CD8-positive, alpha-beta memory T cell (primary cell): ENCODE measurements at regions not wholly inside any gene's neighbourhood (a gene's known extent, or its start where the extent isn't known, plus 50 kb on each side); places are given as distances from the start of the nearest gene placed in this dataset.

Experiments
- CTCF ChIA-PET: fragments of 350-600 bp; sonication (Branson Sonifier 250); formaldehyde crosslinking; loops from one replicate; lab custom pipeline; 2021; ENCODE audit warnings: antibody characterized with exemption; lab: Charles Lee
- POLR2A ChIA-PET: fragments of 350-600 bp; sonication (Branson Sonifier 250); formaldehyde crosslinking; loops from one replicate; lab custom pipeline; 2021; ENCODE audit warnings: antibody characterized with exemption; lab: Charles Lee
- DNase-seq, 5 donors: peaks; one replicate each; pipeline versions ENCODE4 v3.0.0 to v3.0.0-alpha.2; 2020 to 2022; ENCODE audit warnings: mixed read lengths in 1 of 5
- H3K27ac ChIP-seq: one replicate; pipeline ENCODE4 v1.7.0; 2013; ENCODE audit warnings: low read depth, mild to moderate bottlenecking, low read length, moderate library complexity
- H3K27me3 ChIP-seq: 2 replicates; pipeline ENCODE4 v1.7.0; 2013; ENCODE audit warnings: low read length, mild to moderate bottlenecking; ENCODE audit not compliant: insufficient read depth, poor library complexity, severe bottlenecking
- H3K36me3 ChIP-seq: 2 replicates; pipeline ENCODE4 v1.7.0; 2013; ENCODE audit warnings: mild to moderate bottlenecking, low read length, moderate library complexity; ENCODE audit not compliant: insufficient read depth
- H3K4me1 ChIP-seq: 2 replicates; pipeline ENCODE4 v1.7.0; 2013; ENCODE audit warnings: mild to moderate bottlenecking, low read length, moderate library complexity; ENCODE audit not compliant: insufficient read depth
- H3K4me3 ChIP-seq: 2 replicates; pipeline ENCODE4 v1.7.0; 2013; ENCODE audit warnings: mild to moderate bottlenecking, low read length
- H3K9me3 ChIP-seq: 2 replicates; pipeline ENCODE4 v1.7.0; 2013; ENCODE audit warnings: mild to moderate bottlenecking, low read length
- H3K27ac Mint-ChIP-seq, 8 donors: one replicate each; pipeline ENCODE4 v1.8.0; 2020 to 2021; ENCODE audit warnings: mixed read lengths in 8 of 8, mild to moderate bottlenecking in 6 of 8, inconsistent platforms in 3 of 8, moderate library complexity in 3 of 8
- H3K27me3 Mint-ChIP-seq, 2 donors: one replicate each; pipeline ENCODE4 v1.8.0; 2020 to 2021; ENCODE audit warnings: mixed read lengths in 2 of 2, mild to moderate bottlenecking in 1 of 2, moderate library complexity in 1 of 2
- H3K36me3 Mint-ChIP-seq, 3 donors: one replicate each; pipeline ENCODE4 v1.8.0; 2020 to 2021; ENCODE audit warnings: mixed read lengths in 3 of 3, inconsistent platforms in 1 of 3, mild to moderate bottlenecking in 1 of 3
- H3K4me1 Mint-ChIP-seq, 3 donors: one replicate each; pipeline ENCODE4 v1.8.0; 2020 to 2021; ENCODE audit warnings: mixed read lengths in 3 of 3, inconsistent platforms in 1 of 3, mild to moderate bottlenecking in 1 of 3
- H3K4me3 Mint-ChIP-seq, 7 donors: one replicate each; pipeline ENCODE4 v1.8.0; 2020 to 2021; ENCODE audit warnings: mixed read lengths in 7 of 7, mild to moderate bottlenecking in 6 of 7, moderate library complexity in 4 of 7, inconsistent platforms in 2 of 7
- H3K9me3 Mint-ChIP-seq, 5 donors: one replicate each; pipeline ENCODE4 v1.8.0; 2020 to 2022; ENCODE audit warnings: mixed read lengths in 5 of 5, mild to moderate bottlenecking in 3 of 5, moderate library complexity in 2 of 5, inconsistent platforms in 1 of 5

DNA sequence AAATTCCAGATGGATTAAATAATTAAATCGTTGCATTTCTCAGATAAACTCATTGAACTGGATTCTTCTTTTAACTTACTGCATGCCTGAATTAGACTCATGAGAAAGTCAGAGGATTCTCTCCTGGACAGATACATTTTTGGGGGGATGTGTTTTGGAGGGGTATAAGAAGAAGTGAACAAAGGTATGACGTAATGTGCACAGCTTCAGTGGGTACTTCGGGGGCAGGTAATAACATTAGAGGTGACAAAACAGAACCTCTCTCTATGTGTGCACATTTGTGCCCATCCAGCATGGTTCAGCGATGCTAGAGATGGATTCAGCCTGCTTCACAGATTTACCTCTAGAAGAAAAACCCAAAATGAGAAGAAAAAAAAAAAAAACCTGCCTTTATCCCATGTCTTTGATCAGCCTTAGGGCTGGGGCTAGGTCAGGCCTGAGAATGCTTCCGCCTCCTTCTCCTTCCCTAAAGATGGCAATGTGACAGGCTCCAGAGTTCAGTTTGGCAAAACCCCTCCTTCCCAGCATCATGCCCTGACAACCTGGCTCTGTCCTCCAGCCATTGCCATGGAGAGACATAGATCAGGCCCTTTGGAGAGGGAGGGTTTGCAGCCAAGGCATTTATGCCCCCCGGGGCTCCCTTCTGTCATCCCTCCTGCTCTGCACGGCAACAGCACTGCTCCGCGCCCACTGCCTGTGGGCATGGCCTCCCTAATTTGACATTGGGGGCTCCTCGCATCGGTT is 166.7 kb downstream of the KCNA5 start:
- Mint-ChIP-seq H3K27me3 (peaks cover 6 to 19% of the 10 kb centered on the region in 2 donors), H3K9me3 (peaks cover 0 to 5% (median 0%) of the 10 kb centered on the region in 5 donors), H3K4me3 (no peak overlapping the region), H3K4me1 (no peaks in the 10 kb centered on the region), H3K27ac (no peak overlapping the region), H3K36me3 (no peaks in the 10 kb centered on the region)
- no peaks in the 10 kb centered on the region for H3K36me3 ChIP-seq
- no peak for DNase-seq
- no peak overlapping the region for H3K4me3 ChIP-seq
- no peaks in the 10 kb centered on the region for H3K27me3 ChIP-seq
- no peak overlapping the region for H3K27ac ChIP-seq
- H3K4me1 ChIP-seq: no peaks in the 10 kb centered on the region
- POLR2A ChIA-PET: no interaction called here
- CTCF ChIA-PET: no interaction called here
- no peaks in the 10 kb centered on the region for H3K9me3 ChIP-seq

DNA sequence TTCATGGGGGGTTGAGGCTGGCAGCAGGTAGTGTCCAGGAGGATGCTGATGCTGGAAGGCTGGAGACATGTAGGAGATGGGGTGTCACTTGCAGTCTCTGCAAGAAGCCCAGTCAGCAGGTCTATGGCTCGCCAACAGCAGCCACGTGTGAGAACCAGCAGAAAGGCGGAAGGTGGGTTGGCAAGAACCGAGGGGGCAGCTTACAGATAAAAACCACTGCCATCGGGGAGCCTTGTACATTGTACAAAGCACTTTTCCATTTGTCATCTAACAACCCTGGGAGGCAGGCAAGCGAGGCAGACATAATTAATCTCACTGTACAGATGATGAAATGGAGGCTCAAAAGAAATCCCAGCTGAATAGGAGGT is 167.2 kb downstream of the KCNA5 start:
- DNase-seq: no peak
- peaks cover 0 to 3% (median 0%) of the 10 kb centered on the region in 5 donors for H3K9me3 Mint-ChIP-seq
- ChIA-PET POLR2A (no interaction called here), CTCF (no interaction called here)
- no peaks in the 10 kb centered on the region for H3K27me3 ChIP-seq
- no peaks in the 10 kb centered on the region for H3K9me3 ChIP-seq
- no peaks in the 10 kb centered on the region for H3K4me1 Mint-ChIP-seq
- H3K36me3 Mint-ChIP-seq: no peaks in the 10 kb centered on the region
- H3K27me3 Mint-ChIP-seq: peaks cover 6 to 17% of the 10 kb centered on the region in 2 donors
- H3K27ac Mint-ChIP-seq: no peak overlapping the region
- no peak overlapping the region for H3K4me3 ChIP-seq
- H3K36me3 ChIP-seq: no peaks in the 10 kb centered on the region
- no peaks in the 10 kb centered on the region for H3K4me1 ChIP-seq
- H3K27ac ChIP-seq: no peak overlapping the region
- H3K4me3 Mint-ChIP-seq: no peak overlapping the region

GRCh38 chr12:5213336-5213735 is 169.7 kb downstream of the KCNA5 start:
- Mint-ChIP-seq H3K27ac (no peak overlapping the region), H3K27me3 (peaks cover 7 to 10% of the 10 kb centered on the region in 2 donors), H3K4me3 (no peak overlapping the region), H3K9me3 (peaks cover 0 to 3% (median 0%) of the 10 kb centered on the region in 5 donors), H3K36me3 (no peaks in the 10 kb centered on the region), H3K4me1 (no peaks in the 10 kb centered on the region)
- Histone ChIP-seq H3K4me1 (no peaks in the 10 kb centered on the region), H3K36me3 (no peaks in the 10 kb centered on the region), H3K27me3 (no peaks in the 10 kb centered on the region), H3K4me3 (no peak overlapping the region), H3K27ac (no peak overlapping the region), H3K9me3 (no peaks in the 10 kb centered on the region)
- ChIA-PET POLR2A (no interaction called here), CTCF (no interaction called here)
- DNase-seq: no peak

DNA sequence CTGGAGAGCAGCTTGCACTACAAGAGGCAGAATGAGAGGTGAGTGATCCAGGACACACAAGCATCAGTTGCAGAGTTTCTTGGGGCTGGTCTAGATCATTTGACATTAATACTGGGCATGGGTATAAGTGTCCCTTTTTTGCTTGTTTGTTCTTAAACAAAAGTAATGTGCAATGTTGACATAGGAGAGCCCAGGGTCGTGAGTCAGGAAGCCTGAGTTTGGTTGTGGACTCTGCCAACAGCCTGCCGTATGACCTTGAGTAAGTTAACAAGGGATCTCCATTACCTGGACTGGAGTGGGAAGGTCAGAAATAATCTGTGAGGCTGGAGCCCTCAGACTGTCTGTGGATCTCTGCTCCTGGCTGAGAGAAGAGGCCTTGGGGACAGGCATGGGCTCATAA is 170.3 kb downstream of the KCNA5 start:
- H3K27ac ChIP-seq: no peak overlapping the region
- no peaks in the 10 kb centered on the region for H3K4me1 ChIP-seq
- DNase-seq: no peak
- no peaks in the 10 kb centered on the region for H3K27me3 ChIP-seq
- no peaks in the 10 kb centered on the region for H3K36me3 ChIP-seq
- Mint-ChIP-seq H3K36me3 (no peaks in the 10 kb centered on the region), H3K27ac (no peak overlapping the region), H3K27me3 (peaks cover 7 to 10% of the 10 kb centered on the region in 2 donors), H3K9me3 (no peaks in the 10 kb centered on the region), H3K4me1 (no peaks in the 10 kb centered on the region), H3K4me3 (no peak overlapping the region)
- H3K4me3 ChIP-seq: no peak overlapping the region
- ChIA-PET CTCF (no interaction called here), POLR2A (no interaction called here)
- no peaks in the 10 kb centered on the region for H3K9me3 ChIP-seq

GRCh38 chr12:5217936-5218335 is 174.3 kb downstream of the KCNA5 start:
- Mint-ChIP-seq H3K4me1 (peaks cover 0 to 11% (median 0%) of the 10 kb centered on the region in 3 donors), H3K27ac (no peak overlapping the region), H3K4me3 (no peak overlapping the region), H3K36me3 (no peaks in the 10 kb centered on the region), H3K27me3 (peaks cover 3 to 6% of the 10 kb centered on the region in 2 donors), H3K9me3 (no peaks in the 10 kb centered on the region)
- no peaks in the 10 kb centered on the region for H3K9me3 ChIP-seq
- ChIA-PET CTCF (no interaction called here), POLR2A (no interaction called here)
- H3K4me3 ChIP-seq: no peak overlapping the region
- H3K27ac ChIP-seq: no peak overlapping the region
- H3K27me3 ChIP-seq: no peaks in the 10 kb centered on the region
- H3K4me1 ChIP-seq: no peaks in the 10 kb centered on the region
- H3K36me3 ChIP-seq: no peaks in the 10 kb centered on the region
- no peak for DNase-seq

GRCh38 chr12:5220099-5220498 is 176.4 kb downstream of the KCNA5 start:
- ChIA-PET POLR2A (no interaction called here), CTCF (no interaction called here)
- peaks cover 3 to 5% of the 10 kb centered on the region in 2 donors for H3K27me3 Mint-ChIP-seq
- no peak overlapping the region for H3K4me3 Mint-ChIP-seq
- peaks cover 0 to 11% (median 0%) of the 10 kb centered on the region in 3 donors for H3K4me1 Mint-ChIP-seq
- no peaks in the 10 kb centered on the region for H3K4me1 ChIP-seq
- no peaks in the 10 kb centered on the region for H3K36me3 Mint-ChIP-seq
- H3K4me3 ChIP-seq: no peak overlapping the region
- H3K36me3 ChIP-seq: no peaks in the 10 kb centered on the region
- no peaks in the 10 kb centered on the region for H3K9me3 ChIP-seq
- H3K9me3 Mint-ChIP-seq: peaks cover 0 to 2% (median 0%) of the 10 kb centered on the region in 5 donors
- no peak for DNase-seq
- no peaks in the 10 kb centered on the region for H3K27me3 ChIP-seq
- H3K27ac ChIP-seq: no peak overlapping the region
- no peak overlapping the region for H3K27ac Mint-ChIP-seq

DNA sequence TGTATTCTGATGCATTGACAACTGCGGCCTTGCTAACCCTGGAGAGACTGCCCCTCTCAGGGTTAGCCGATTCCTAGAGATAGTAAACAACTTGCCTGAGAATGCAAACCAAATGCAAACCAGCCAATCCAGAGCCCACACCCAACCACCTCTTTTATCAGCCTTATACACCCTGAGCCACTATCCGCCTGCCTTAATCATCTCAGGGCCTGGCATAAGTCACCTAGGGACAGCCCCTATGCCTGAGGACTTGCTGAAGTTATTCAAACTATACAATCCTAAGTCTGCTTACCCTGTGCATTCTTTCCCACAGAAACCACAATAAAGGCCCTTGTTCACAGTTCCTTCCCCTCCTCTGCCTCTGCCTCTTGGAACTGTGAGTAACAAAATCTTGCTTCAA is 177.2 kb downstream of the KCNA5 start:
- peaks cover 0 to 11% (median 0%) of the 10 kb centered on the region in 3 donors for H3K4me1 Mint-ChIP-seq
- ChIA-PET CTCF (no interaction called here), POLR2A (no interaction called here)
- no peaks in the 10 kb centered on the region for H3K36me3 Mint-ChIP-seq
- H3K36me3 ChIP-seq: no peaks in the 10 kb centered on the region
- no peak overlapping the region for H3K27ac ChIP-seq
- H3K4me3 ChIP-seq: no peak overlapping the region
- peaks cover 0 to 2% (median 0%) of the 10 kb centered on the region in 5 donors for H3K9me3 Mint-ChIP-seq
- H3K27ac Mint-ChIP-seq: peak overlapping the region in 1 of 8 donors; percentile 58
- H3K27me3 ChIP-seq: no peaks in the 10 kb centered on the region
- H3K27me3 Mint-ChIP-seq: peaks cover 3% of the 10 kb centered on the region in 2 donors
- no peaks in the 10 kb centered on the region for H3K4me1 ChIP-seq
- no peaks in the 10 kb centered on the region for H3K9me3 ChIP-seq
- no peak for DNase-seq
- no peak overlapping the region for H3K4me3 Mint-ChIP-seq

- H3K36me3 ChIP-seq: no peaks in the 10 kb centered on the region
- Mint-ChIP-seq H3K36me3 (no peaks in the 10 kb centered on the region), H3K9me3 (peaks cover 0 to 2% (median 0%) of the 10 kb centered on the region in 5 donors), H3K27me3 (peaks cover 3 to 6% of the 10 kb centered on the region in 2 donors), H3K27ac (no peak overlapping the region), H3K4me3 (no peak overlapping the region), H3K4me1 (peaks cover 0 to 11% (median 0%) of the 10 kb centered on the region in 3 donors)
- no peak overlapping the region for H3K4me3 ChIP-seq
- no peaks in the 10 kb centered on the region for H3K27me3 ChIP-seq
- H3K9me3 ChIP-seq: no peaks in the 10 kb centered on the region
- H3K4me1 ChIP-seq: no peaks in the 10 kb centered on the region
- ChIA-PET CTCF (no interaction called here), POLR2A (no interaction called here)
- DNase-seq: no peak
- no peak overlapping the region for H3K27ac ChIP-seq
These were observed 178.4 kb downstream of the KCNA5 start for GRCh38 chr12:5222011-5222461.
